Activated naive CD8-positive, alpha-beta T cell treated with anti-CD3 and anti-CD28 coated beads, Interleukin-2, amount 50 U/mL, for 24 hours (primary cell): ENCODE measurements at regions not wholly inside any gene's neighbourhood (a gene's known extent, or its start where the extent isn't known, plus 50 kb on each side); places are given as distances from the start of the nearest gene placed in this dataset.

Experiments used
- ATAC-seq: fragments of 150-1000 bp; cut with Tn5 transposase; one replicate; pipeline ENCODE4 v1.10.0; 2021
- DNase-seq: peaks from one replicate; pipeline ENCODE4 v3.0.0; 2021
- H3K27ac Mint-ChIP-seq: one replicate; pipeline ENCODE4 v1.8.0; 2021; ENCODE audit warnings: mild to moderate bottlenecking, mixed read lengths
- H3K27me3 Mint-ChIP-seq: one replicate; pipeline ENCODE4 v1.8.0; 2021; ENCODE audit warnings: mixed read lengths
- H3K36me3 Mint-ChIP-seq: one replicate; pipeline ENCODE4 v1.8.0; 2021; ENCODE audit warnings: low read depth, mixed read lengths
- H3K4me1 Mint-ChIP-seq: one replicate; pipeline ENCODE4 v1.8.0; 2021; ENCODE audit warnings: mixed read lengths
- H3K4me3 Mint-ChIP-seq: one replicate; pipeline ENCODE4 v1.8.0; 2021; ENCODE audit warnings: mild to moderate bottlenecking, moderate library complexity, mixed read lengths
- H3K9me3 Mint-ChIP-seq: one replicate; pipeline ENCODE4 v1.8.0; 2021; ENCODE audit warnings: mixed read lengths

GRCh38 chr6:137740967-137741761 is 125.9 kb upstream of the TNFAIP3 start:
- Mint-ChIP-seq H3K4me1 (peaks cover 43% of the 10 kb centered on the region), H3K36me3 (no peaks in the 10 kb centered on the region), H3K27ac (no peak overlapping the region), H3K27me3 (no peaks in the 10 kb centered on the region), H3K4me3 (no peak overlapping the region), H3K9me3 (peaks cover 4% of the 10 kb centered on the region)
- ATAC-seq (no peak), DNase-seq (no peak)

GRCh38 chr6:137743493-137743892 is 123.6 kb upstream of the TNFAIP3 start:
- Mint-ChIP-seq H3K9me3 (peaks cover 4% of the 10 kb centered on the region), H3K4me3 (no peak overlapping the region), H3K27me3 (no peaks in the 10 kb centered on the region), H3K27ac (no peak overlapping the region), H3K36me3 (no peaks in the 10 kb centered on the region), H3K4me1 (peaks cover 30% of the 10 kb centered on the region)
- no peak for DNase-seq
- peak; percentile 47 for ATAC-seq

GRCh38 chr6:137744877-137745276 is 122.2 kb upstream of the TNFAIP3 start:
- peaks cover 29% of the 10 kb centered on the region for H3K4me1 Mint-ChIP-seq
- no peak for DNase-seq
- no peaks in the 10 kb centered on the region for H3K36me3 Mint-ChIP-seq
- no peak overlapping the region for H3K4me3 Mint-ChIP-seq
- ATAC-seq, result peak; percentile 26
- H3K27ac Mint-ChIP-seq, result peak overlapping the region; percentile 80
- no peaks in the 10 kb centered on the region for H3K27me3 Mint-ChIP-seq
- H3K9me3 Mint-ChIP-seq, result peaks cover 4% of the 10 kb centered on the region

DNA sequence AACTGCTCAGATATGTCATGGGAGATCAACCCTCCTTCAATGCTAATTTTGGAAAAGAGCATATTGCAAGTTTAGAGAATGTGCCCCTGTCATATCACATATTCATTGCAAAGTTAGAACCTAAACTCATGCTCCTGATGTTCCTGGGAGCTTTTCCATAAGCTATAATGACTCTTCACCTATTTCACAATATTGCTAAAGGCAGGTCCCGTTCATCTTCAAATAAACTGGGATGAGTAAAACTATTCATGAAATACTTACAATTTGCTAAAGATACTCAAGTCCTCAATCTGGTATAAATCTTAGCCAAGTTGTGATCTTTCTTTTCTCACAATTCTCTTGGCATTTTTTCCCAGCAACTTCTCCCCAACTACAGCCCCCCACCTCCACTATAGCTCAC is 121.7 kb upstream of the TNFAIP3 start:
- DNase-seq (no peak), ATAC-seq (no peak)
- H3K36me3 Mint-ChIP-seq, result no peaks in the 10 kb centered on the region
- peaks cover 4% of the 10 kb centered on the region for H3K9me3 Mint-ChIP-seq
- peaks cover 29% of the 10 kb centered on the region for H3K4me1 Mint-ChIP-seq
- H3K4me3 Mint-ChIP-seq, result no peak overlapping the region
- H3K27me3 Mint-ChIP-seq, result no peaks in the 10 kb centered on the region
- H3K27ac Mint-ChIP-seq, result peak overlapping the region; percentile 80

DNA sequence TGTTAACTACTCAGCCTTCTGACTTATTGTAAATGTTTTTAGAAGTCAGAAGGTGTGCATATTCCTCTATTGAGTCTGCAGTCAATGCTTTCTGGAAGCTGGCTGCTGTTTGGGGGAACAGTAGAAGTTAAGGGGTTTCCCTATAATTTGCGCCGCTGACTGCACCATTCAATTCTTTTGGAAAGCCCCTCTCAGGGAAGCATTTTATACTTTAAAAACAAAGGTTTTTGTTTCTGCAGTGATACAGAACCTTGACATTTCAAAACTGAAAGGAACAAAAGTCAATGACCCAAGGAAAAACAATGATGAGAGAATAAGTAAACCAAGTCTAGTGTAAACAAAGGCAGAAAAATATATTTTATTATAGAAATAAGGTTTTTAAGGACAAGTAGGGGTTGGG is 120.8 kb upstream of the TNFAIP3 start:
- Mint-ChIP-seq H3K4me3 (no peak overlapping the region), H3K27me3 (no peaks in the 10 kb centered on the region), H3K27ac (peak overlapping the region; percentile 80), H3K4me1 (peaks cover 28% of the 10 kb centered on the region), H3K9me3 (peaks cover 4% of the 10 kb centered on the region), H3K36me3 (no peaks in the 10 kb centered on the region)
- ATAC-seq (peak; percentile 46), DNase-seq (no peak)

GRCh38 chr6:137749696-137750211 is 117.3 kb upstream of the TNFAIP3 start:
- H3K27ac Mint-ChIP-seq, result no peak overlapping the region
- no peak overlapping the region for H3K4me3 Mint-ChIP-seq
- ATAC-seq, result no peak
- no peaks in the 10 kb centered on the region for H3K36me3 Mint-ChIP-seq
- H3K9me3 Mint-ChIP-seq, result no peaks in the 10 kb centered on the region
- no peak for DNase-seq
- peaks cover 24% of the 10 kb centered on the region for H3K4me1 Mint-ChIP-seq
- no peaks in the 10 kb centered on the region for H3K27me3 Mint-ChIP-seq

GRCh38 chr6:137750297-137750696 is 116.8 kb upstream of the TNFAIP3 start:
- Mint-ChIP-seq H3K36me3 (no peaks in the 10 kb centered on the region), H3K27me3 (no peaks in the 10 kb centered on the region), H3K27ac (no peak overlapping the region), H3K4me1 (peaks cover 22% of the 10 kb centered on the region), H3K9me3 (no peaks in the 10 kb centered on the region), H3K4me3 (no peak overlapping the region)
- ATAC-seq (no peak), DNase-seq (no peak)

GRCh38 chr6:137751768-137752560 is 115.1 kb upstream of the TNFAIP3 start:
- no peaks in the 10 kb centered on the region for H3K36me3 Mint-ChIP-seq
- H3K9me3 Mint-ChIP-seq, result no peaks in the 10 kb centered on the region
- no peaks in the 10 kb centered on the region for H3K27me3 Mint-ChIP-seq
- ATAC-seq, result no peak
- peaks cover 17% of the 10 kb centered on the region for H3K4me1 Mint-ChIP-seq
- DNase-seq, result no peak
- no peak overlapping the region for H3K27ac Mint-ChIP-seq
- H3K4me3 Mint-ChIP-seq, result no peak overlapping the region

DNA sequence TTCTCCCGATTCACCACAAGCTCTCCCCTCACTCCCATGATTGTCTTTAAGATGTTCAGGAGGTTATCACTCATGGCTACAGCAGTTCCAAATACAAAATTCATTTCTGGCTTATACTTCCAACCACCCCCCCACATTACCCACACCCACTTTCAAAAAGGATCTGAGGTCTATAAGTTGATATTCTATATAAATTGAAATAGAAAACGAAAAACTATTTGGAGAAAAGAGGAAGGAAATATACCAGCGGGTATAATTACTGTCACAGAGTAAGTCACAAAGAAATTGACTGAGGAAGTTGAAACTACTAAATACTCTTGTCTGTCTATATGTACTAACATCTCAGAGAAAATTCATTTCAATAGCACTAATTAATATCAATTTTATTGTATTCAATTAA is 112.7 kb upstream of the TNFAIP3 start:
- ATAC-seq, result no peak
- no peak overlapping the region for H3K4me3 Mint-ChIP-seq
- H3K9me3 Mint-ChIP-seq, result no peaks in the 10 kb centered on the region
- peaks cover 28% of the 10 kb centered on the region for H3K4me1 Mint-ChIP-seq
- H3K27ac Mint-ChIP-seq, result no peak overlapping the region
- no peaks in the 10 kb centered on the region for H3K36me3 Mint-ChIP-seq
- DNase-seq, result no peak
- no peaks in the 10 kb centered on the region for H3K27me3 Mint-ChIP-seq

DNA sequence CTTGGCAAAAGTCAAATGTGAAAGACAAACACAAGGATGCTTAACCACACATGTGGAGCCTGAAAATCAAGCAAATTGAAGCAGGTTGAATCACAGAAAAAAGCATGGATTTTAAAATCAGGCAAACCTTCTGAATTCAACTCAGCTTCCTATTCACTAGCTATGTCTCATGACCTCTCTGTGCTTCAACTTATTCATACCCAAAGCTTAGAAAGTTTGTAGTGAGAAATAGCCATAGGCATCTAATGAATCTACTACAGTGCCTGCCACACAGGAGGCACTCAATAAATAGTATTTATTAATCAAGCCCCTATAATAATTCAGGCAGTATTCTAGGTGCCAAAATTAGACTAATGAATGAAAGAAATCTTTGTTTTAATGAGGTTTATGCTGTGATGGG is 112.2 kb upstream of the TNFAIP3 start:
- no peak overlapping the region for H3K4me3 Mint-ChIP-seq
- peaks cover 29% of the 10 kb centered on the region for H3K4me1 Mint-ChIP-seq
- H3K36me3 Mint-ChIP-seq, result no peaks in the 10 kb centered on the region
- H3K27me3 Mint-ChIP-seq, result no peaks in the 10 kb centered on the region
- H3K27ac Mint-ChIP-seq, result no peak overlapping the region
- ATAC-seq (no peak), DNase-seq (no peak)
- no peaks in the 10 kb centered on the region for H3K9me3 Mint-ChIP-seq

GRCh38 chr6:137755284-137755683 is 111.8 kb upstream of the TNFAIP3 start:
- Mint-ChIP-seq H3K27ac (no peak overlapping the region), H3K4me3 (no peak overlapping the region)

DNA sequence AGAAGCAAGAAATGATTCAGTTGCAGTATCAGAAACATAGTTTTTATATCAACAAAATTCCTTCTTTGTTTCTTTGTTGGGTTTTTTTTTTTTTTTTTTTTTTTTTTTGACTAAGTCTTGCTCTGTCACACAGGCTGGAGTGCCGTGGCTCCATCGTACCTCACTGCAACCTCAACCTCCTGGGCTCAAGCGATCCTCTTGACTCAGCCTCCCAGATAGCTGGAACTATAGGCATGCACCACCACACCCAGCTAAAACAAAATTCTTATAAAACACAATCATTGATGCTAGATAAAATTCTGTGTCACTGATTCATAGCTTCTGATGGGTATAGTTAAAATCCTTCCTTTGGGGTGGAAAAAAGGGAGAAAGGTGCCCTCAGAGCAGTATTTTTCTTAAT is 110.3 kb upstream of the TNFAIP3 start:
- Mint-ChIP-seq H3K36me3 (no peaks in the 10 kb centered on the region), H3K9me3 (no peaks in the 10 kb centered on the region), H3K4me1 (peaks cover 29% of the 10 kb centered on the region), H3K27me3 (no peaks in the 10 kb centered on the region), H3K4me3 (no peak overlapping the region), H3K27ac (no peak overlapping the region)
- ATAC-seq, result no peak
- no peak for DNase-seq

More at GRCh38 chr6:137755284-137755683, 111.8 kb upstream of the TNFAIP3 start:
- ATAC-seq (no peak), DNase-seq (no peak)
- Mint-ChIP-seq H3K4me1 (peaks cover 29% of the 10 kb centered on the region), H3K36me3 (no peaks in the 10 kb centered on the region), H3K9me3 (no peaks in the 10 kb centered on the region), H3K27me3 (no peaks in the 10 kb centered on the region)

- peaks cover 26% of the 10 kb centered on the region for H3K4me1 Mint-ChIP-seq
- no peak overlapping the region for H3K4me3 Mint-ChIP-seq
- DNase-seq, result no peak
- H3K27ac Mint-ChIP-seq, result no peak overlapping the region
- no peaks in the 10 kb centered on the region for H3K9me3 Mint-ChIP-seq
- no peak for ATAC-seq
- no peaks in the 10 kb centered on the region for H3K27me3 Mint-ChIP-seq
- H3K36me3 Mint-ChIP-seq, result no peaks in the 10 kb centered on the region
These were observed 108.4 kb upstream of the TNFAIP3 start for GRCh38 chr6:137758661-137759060.

- Mint-ChIP-seq H3K4me3 (no peak overlapping the region), H3K4me1 (peaks cover 23% of the 10 kb centered on the region), H3K9me3 (no peaks in the 10 kb centered on the region), H3K27ac (no peak overlapping the region), H3K27me3 (no peaks in the 10 kb centered on the region), H3K36me3 (no peaks in the 10 kb centered on the region)
- ATAC-seq, result no peak
- no peak for DNase-seq
These were observed 107.4 kb upstream of the TNFAIP3 start for GRCh38 chr6:137759624-137760023.

DNA sequence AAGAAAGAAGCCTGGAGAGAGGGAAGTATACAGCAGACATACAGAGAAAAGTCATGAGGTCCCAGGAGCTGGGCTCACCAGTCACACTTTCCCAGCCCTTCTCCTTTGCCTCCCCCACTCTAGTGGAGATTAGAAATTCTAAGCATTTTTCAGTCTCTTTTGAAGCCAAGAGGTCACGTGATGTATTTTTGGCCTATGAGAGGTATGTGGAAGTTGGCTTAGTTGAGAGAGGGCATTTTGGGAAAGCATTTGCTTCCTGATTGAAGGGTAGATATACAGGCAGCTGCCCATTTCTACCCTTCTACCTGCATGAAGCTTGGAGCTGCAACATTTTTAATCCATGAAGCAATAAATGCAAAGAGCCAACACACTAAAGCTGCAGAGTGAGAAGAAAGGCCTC is 106.0 kb upstream of the TNFAIP3 start:
- H3K36me3 Mint-ChIP-seq, result no peaks in the 10 kb centered on the region
- no peak for DNase-seq
- H3K27me3 Mint-ChIP-seq, result no peaks in the 10 kb centered on the region
- peaks cover 14% of the 10 kb centered on the region for H3K4me1 Mint-ChIP-seq
- no peak for ATAC-seq
- no peaks in the 10 kb centered on the region for H3K9me3 Mint-ChIP-seq
- no peak overlapping the region for H3K27ac Mint-ChIP-seq
- no peak overlapping the region for H3K4me3 Mint-ChIP-seq
